ENCODE measurements at regions not wholly inside any gene's neighbourhood (a gene's known extent, or its start where the extent isn't known, plus 50 kb on each side); places are given as distances from the start of the nearest gene placed in this dataset.

- TF ChIP-seq, protein P1, sequence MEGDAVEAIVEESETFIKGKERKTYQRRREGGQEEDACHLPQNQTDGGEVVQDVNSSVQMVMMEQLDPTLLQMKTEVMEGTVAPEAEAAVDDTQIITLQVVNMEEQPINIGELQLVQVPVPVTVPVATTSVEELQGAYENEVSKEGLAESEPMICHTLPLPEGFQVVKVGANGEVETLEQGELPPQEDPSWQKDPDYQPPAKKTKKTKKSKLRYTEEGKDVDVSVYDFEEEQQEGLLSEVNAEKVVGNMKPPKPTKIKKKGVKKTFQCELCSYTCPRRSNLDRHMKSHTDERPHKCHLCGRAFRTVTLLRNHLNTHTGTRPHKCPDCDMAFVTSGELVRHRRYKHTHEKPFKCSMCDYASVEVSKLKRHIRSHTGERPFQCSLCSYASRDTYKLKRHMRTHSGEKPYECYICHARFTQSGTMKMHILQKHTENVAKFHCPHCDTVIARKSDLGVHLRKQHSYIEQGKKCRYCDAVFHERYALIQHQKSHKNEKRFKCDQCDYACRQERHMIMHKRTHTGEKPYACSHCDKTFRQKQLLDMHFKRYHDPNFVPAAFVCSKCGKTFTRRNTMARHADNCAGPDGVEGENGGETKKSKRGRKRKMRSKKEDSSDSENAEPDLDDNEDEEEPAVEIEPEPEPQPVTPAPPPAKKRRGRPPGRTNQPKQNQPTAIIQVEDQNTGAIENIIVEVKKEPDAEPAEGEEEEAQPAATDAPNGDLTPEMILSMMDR (IDR thresholded peaks at IDR 0.05) = no peak
- TF ChIP-seq POLR2AphosphoS5 (IDR thresholded peaks at IDR 0.05) (no peak), POLR2A (IDR thresholded peaks at IDR 0.05) (no peak)
Measured at GRCh38 chr3:4211610-4212009, 91.6 kb upstream of the SETMAR start.
